ENCODE measurements at regions not wholly inside any gene's neighbourhood (a gene's known extent, or its start where the extent isn't known, plus 50 kb on each side); places are given as distances from the start of the nearest gene placed in this dataset.

DNA sequence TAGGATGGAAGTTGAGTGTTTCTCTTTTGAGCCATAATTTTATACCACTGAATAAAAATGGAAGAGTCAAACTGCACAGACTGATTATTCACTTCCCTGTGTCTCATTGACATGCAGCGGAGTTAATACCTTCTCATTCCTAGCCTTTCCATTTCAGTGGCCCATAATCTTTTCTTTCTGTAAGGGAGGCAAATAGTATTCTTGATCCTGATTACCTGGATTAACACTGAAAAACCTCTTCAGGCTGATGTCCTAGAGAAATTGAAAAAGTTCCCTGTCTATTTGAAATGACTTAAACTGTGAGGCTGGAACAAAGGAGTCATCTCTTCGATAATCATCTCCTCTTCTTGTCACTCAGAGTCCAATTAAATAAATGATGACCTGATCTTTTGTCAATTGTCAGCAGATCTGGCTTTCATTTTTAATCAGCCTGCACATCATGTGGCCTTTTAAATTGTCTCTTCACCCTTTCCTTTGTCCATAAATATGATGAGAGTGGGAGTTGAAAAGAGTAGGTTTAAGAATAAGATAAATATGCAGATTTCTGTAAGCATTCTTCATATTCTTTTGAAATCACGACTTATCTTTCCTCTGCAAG, 713.0 kb downstream of the EPM2A start:
- Histone ChIP-seq H3K4me2 (ENCODE audit: low read depth, low read length) (no peak overlapping the region), H3K9ac (ENCODE audit: insufficient read depth, low read depth, low read length) (no peak overlapping the region), H2AFZ (ENCODE audit: low read length) (peak overlapping the region; percentile 22), H3K36me3 (replicated peaks in 1 of 2; ENCODE audit: control insufficient read depth in 1 of 2, insufficient read depth in 2 of 2, low read length in 2 of 2) (no peaks in the 10 kb centered on the region), H3K79me2 (ENCODE audit: insufficient read depth, low read length) (no peaks in the 10 kb centered on the region), H4K20me1 (ENCODE audit: insufficient read depth, low read length) (no peaks in the 10 kb centered on the region), H3K4me3 (replicated peaks in 1 of 3; ENCODE audit: insufficient read depth in 1 of 3, low read depth in 2 of 3, low read length in 3 of 3) (no peak overlapping the region), H3K4me1 (ENCODE audit: insufficient read depth, low read length) (peaks cover 45% of the 10 kb centered on the region), H3K27ac (ENCODE audit: extremely low read length, insufficient read depth, low read length) (no peak overlapping the region), H3K27me3 (ENCODE audit: control insufficient read depth in 1 of 2, insufficient read depth in 2 of 2, low read length in 2 of 2) (no peaks in the 10 kb centered on the region; a peak in 1 of 5 replicates), H3K9me3 (ENCODE audit: low read length) (no peaks in the 10 kb centered on the region)
- ATAC-seq (no peak), DNase-seq (ENCODE audit: low spot score) (no peak), FAIRE-seq (no peak)
- WGBS (ENCODE audit: low lambda C conversion rate), result 48% methylated on average over 3 of the region's 3 CpGs
- no TSS peak for BruUV-seq (replicated peaks)
- ChIA-PET CTCF (ENCODE audit: low intra/inter-chr PET ratio, low total read pairs) (no interaction called here), POLR2A (no interaction called here)
- intact Hi-C loops (cut with micrococcal nuclease; ENCODE audit: unreplicated experiment) (no loop called here), in situ Hi-C loops (cut with HindIII; ENCODE audit: extremely low pct_ligation_motif_present, low pct_unique_long_range_greater_than_20kb) (loop anchor here (10.0 kb wide), 1 partner anchor 437 kb away; no protein-coding TSS in a partner anchor)
- TF ChIP-seq MAFF (IDR thresholded peaks at IDR 0.05; ENCODE audit: low read depth, low read length), result 0 out of 2 replicates have a peak, but pooled peaks have one; percentile 25
- peak in 1 of 2 experiments; percentile 40; a peak in 3 of 4 replicates for TF ChIP-seq MAFK (conservative IDR thresholded peaks at IDR 0.05 in 1 of 2, IDR thresholded peaks at IDR 0.05 in 1 of 2; ENCODE audit: low read length in 2 of 2)
- no peak for TF ChIP-seq ZNF605 (CRISPR knock-in tag; IDR thresholded peaks at IDR 0.05)

DNA sequence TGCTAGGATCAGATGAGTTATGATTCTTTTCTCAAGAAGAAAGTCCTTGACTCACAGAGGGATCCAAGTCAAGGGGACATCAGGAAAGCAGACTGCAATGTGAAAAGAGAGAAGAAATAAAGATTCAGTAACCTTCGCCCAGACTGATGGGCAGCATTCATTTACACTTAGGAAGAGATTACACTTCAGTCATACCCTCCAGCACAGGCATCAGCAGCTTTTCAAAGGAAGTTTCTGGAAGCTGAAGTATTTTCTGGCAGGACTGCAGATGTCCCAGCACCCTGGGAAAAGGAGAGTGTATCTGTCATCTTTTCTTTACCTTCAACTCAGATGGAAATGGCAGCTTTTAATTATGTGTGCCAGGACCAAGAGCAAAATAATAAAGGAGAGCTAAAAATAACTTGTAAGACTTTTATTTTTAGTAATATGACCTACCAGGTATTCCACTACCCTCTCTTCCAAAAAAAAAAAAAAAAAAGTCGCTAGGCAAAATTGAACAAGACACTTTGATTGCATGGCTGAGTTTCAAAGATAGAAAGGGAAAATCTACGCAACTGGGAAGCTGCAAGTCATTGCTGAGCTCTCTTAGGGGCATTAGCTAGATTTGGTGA, 712.1 kb downstream of the EPM2A start:
- H3K9ac ChIP-seq (ENCODE audit: insufficient read depth, low read depth, low read length), result no peak overlapping the region
- ChIA-PET CTCF (ENCODE audit: low intra/inter-chr PET ratio, low total read pairs) (no interaction called here), POLR2A (no interaction called here)
- no peak overlapping the region for H3K4me3 ChIP-seq (replicated peaks in 1 of 3; ENCODE audit: insufficient read depth in 1 of 3, low read depth in 2 of 3, low read length in 3 of 3)
- BruUV-seq (replicated peaks), result no TSS peak
- no peak for ATAC-seq
- H3K4me2 ChIP-seq (ENCODE audit: low read depth, low read length), result no peak overlapping the region
- no peaks in the 10 kb centered on the region for H3K9me3 ChIP-seq (ENCODE audit: low read length)
- intact Hi-C loops (cut with micrococcal nuclease; ENCODE audit: unreplicated experiment) (no loop called here), in situ Hi-C loops (cut with HindIII; ENCODE audit: extremely low pct_ligation_motif_present, low pct_unique_long_range_greater_than_20kb) (loop anchor here (10.0 kb wide), 1 partner anchor 438 kb away; no protein-coding TSS in a partner anchor)
- H3K79me2 ChIP-seq (ENCODE audit: insufficient read depth, low read length), result no peaks in the 10 kb centered on the region
- no peaks in the 10 kb centered on the region for H3K27me3 ChIP-seq (ENCODE audit: control insufficient read depth in 1 of 2, insufficient read depth in 2 of 2, low read length in 2 of 2)
- TF ChIP-seq, protein P1, sequence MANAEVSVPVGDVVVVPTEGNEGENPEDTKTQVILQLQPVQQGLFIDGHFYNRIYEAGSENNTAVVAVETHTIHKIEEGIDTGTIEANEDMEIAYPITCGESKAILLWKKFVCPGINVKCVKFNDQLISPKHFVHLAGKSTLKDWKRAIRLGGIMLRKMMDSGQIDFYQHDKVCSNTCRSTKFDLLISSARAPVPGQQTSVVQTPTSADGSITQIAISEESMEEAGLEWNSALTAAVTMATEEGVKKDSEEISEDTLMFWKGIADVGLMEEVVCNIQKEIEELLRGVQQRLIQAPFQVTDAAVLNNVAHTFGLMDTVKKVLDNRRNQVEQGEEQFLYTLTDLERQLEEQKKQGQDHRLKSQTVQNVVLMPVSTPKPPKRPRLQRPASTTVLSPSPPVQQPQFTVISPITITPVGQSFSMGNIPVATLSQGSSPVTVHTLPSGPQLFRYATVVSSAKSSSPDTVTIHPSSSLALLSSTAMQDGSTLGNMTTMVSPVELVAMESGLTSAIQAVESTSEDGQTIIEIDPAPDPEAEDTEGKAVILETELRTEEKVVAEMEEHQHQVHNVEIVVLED (CRISPR knock-in tag; IDR thresholded peaks at IDR 0.05; ENCODE audit: borderline replicate concordance), result no peak
- TF ChIP-seq ZNF337 (CRISPR knock-in tag; IDR thresholded peaks at IDR 0.05; ENCODE audit: borderline replicate concordance, low read depth) (no peak), MYC (CRISPR knock-in tag; IDR thresholded peaks at IDR 0.05; ENCODE audit: borderline replicate concordance) (no peak), MAFK (conservative IDR thresholded peaks at IDR 0.05 in 1 of 2, IDR thresholded peaks at IDR 0.05 in 1 of 2; ENCODE audit: low read length in 2 of 2) (no peak), RARG (CRISPR knock-in tag; IDR thresholded peaks at IDR 0.05; ENCODE audit: low read depth) (no peak)
- H3K27ac ChIP-seq (ENCODE audit: extremely low read length, insufficient read depth, low read length), result no peak overlapping the region
- no peak overlapping the region for H2AFZ ChIP-seq (ENCODE audit: low read length)
- no peak for DNase-seq (ENCODE audit: low spot score)
- no peak for FAIRE-seq
- H3K36me3 ChIP-seq (replicated peaks in 1 of 2; ENCODE audit: control insufficient read depth in 1 of 2, insufficient read depth in 2 of 2, low read length in 2 of 2), result no peaks in the 10 kb centered on the region
- 82% methylated on average over 3 of the region's 3 CpGs for WGBS (ENCODE audit: low lambda C conversion rate)
- no peaks in the 10 kb centered on the region for H4K20me1 ChIP-seq (ENCODE audit: insufficient read depth, low read length)
- H3K4me1 ChIP-seq (ENCODE audit: insufficient read depth, low read length), result peaks cover 49% of the 10 kb centered on the region

Measured in HepG2 (cell line).